Prostate gland (tissue), 1 donor: ENCODE measurements at regions not wholly inside any gene's neighbourhood (a gene's known extent, or its start where the extent isn't known, plus 50 kb on each side); places are given as distances from the start of the nearest gene placed in this dataset.

ENCODE experiments used
- POLR2A ChIP-seq: fragments of 450-650 bp; IDR thresholded peaks from one replicate; pipeline ENCODE4 v1.6.1; 2016; ENCODE audit warnings: antibody characterized with exemption, mild to moderate bottlenecking
- POLR2AphosphoS5 ChIP-seq: sonication (generic); formaldehyde crosslinking; IDR thresholded peaks from one replicate; pipeline ENCODE4 v1.6.1; 2017; ENCODE audit warnings: antibody characterized with exemption

DNA sequence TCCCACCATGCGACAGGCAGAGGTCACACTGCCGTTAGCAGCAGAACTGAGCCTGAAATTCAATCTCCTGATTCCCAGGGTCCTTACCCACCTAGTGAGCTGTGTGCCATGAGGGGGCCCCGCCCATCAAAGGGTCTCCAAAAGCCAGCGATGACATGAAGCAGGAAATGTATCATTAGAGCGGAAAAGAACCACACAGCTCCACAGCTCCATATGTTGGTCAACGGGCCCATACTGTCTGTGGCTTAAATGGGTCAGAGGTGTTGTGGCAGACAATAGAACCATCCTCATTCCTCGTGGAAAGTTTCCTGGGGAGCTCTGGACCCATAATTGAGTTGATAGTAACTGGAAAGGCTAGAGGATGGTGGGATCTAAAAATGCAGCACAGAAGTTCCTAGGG, 68.1 kb upstream of the PODXL start:
- no peak for TF ChIP-seq POLR2A
- no peak for TF ChIP-seq POLR2AphosphoS5
